IgD-negative memory B cell (primary cell): ENCODE measurements at regions not wholly inside any gene's neighbourhood (a gene's known extent, or its start where the extent isn't known, plus 50 kb on each side); places are given as distances from the start of the nearest gene placed in this dataset.

Experiments
- H3K27ac Mint-ChIP-seq, 3 donors: one replicate each; pipeline ENCODE4 v1.8.0; 2020 to 2022; ENCODE audit warnings: mild to moderate bottlenecking in 3 of 3, mixed read lengths in 3 of 3, moderate library complexity in 1 of 3
- H3K27me3 Mint-ChIP-seq: one replicate; pipeline ENCODE4 v1.8.0; 2021; ENCODE audit warnings: mixed read lengths
- H3K36me3 Mint-ChIP-seq: one replicate; pipeline ENCODE4 v1.8.0; 2020; ENCODE audit warnings: mild to moderate bottlenecking, mixed read lengths
- H3K4me1 Mint-ChIP-seq, 3 donors: one replicate each; pipeline ENCODE4 v1.8.0; 2020 to 2022; ENCODE audit warnings: mixed read lengths in 3 of 3, mild to moderate bottlenecking in 1 of 3
- H3K4me3 Mint-ChIP-seq, 4 donors: one replicate each; pipeline ENCODE4 v1.8.0; 2020 to 2022; ENCODE audit warnings: mild to moderate bottlenecking in 4 of 4, mixed read lengths in 4 of 4, moderate library complexity in 3 of 4
- H3K9me3 Mint-ChIP-seq, 3 donors: one replicate each; pipeline ENCODE4 v1.8.0; 2020 to 2021; ENCODE audit warnings: mixed read lengths in 3 of 3, mild to moderate bottlenecking in 1 of 3

- Mint-ChIP-seq H3K4me3 (no peak overlapping the region), H3K27ac (no peak overlapping the region), H3K4me1 (no peaks in the 10 kb centered on the region), H3K36me3 (no peaks in the 10 kb centered on the region), H3K9me3 (no peaks in the 10 kb centered on the region), H3K27me3 (no peaks in the 10 kb centered on the region)
These were observed 677.3 kb upstream of the FTMT start for GRCh38 chr5:121174351-121174750.

- H3K36me3 Mint-ChIP-seq = no peaks in the 10 kb centered on the region
- H3K27ac Mint-ChIP-seq = no peak overlapping the region
- no peaks in the 10 kb centered on the region for H3K27me3 Mint-ChIP-seq
- no peak overlapping the region for H3K4me3 Mint-ChIP-seq
- H3K4me1 Mint-ChIP-seq = no peaks in the 10 kb centered on the region
- no peaks in the 10 kb centered on the region for H3K9me3 Mint-ChIP-seq
These were observed 675.7 kb upstream of the FTMT start for GRCh38 chr5:121175986-121176385.

- H3K4me1 Mint-ChIP-seq = no peaks in the 10 kb centered on the region
- H3K9me3 Mint-ChIP-seq = no peaks in the 10 kb centered on the region
- no peak overlapping the region for H3K4me3 Mint-ChIP-seq
- no peak overlapping the region for H3K27ac Mint-ChIP-seq
- no peaks in the 10 kb centered on the region for H3K36me3 Mint-ChIP-seq
- no peaks in the 10 kb centered on the region for H3K27me3 Mint-ChIP-seq
These were observed 668.7 kb upstream of the FTMT start for GRCh38 chr5:121182788-121183490.

- H3K9me3 Mint-ChIP-seq = peaks cover 2 to 3% (median 2%) of the 10 kb centered on the region in 3 donors
- H3K27ac Mint-ChIP-seq = no peak overlapping the region
- peaks cover 2% of the 10 kb centered on the region for H3K36me3 Mint-ChIP-seq
- H3K4me3 Mint-ChIP-seq = no peak overlapping the region
- no peaks in the 10 kb centered on the region for H3K27me3 Mint-ChIP-seq
- H3K4me1 Mint-ChIP-seq = no peaks in the 10 kb centered on the region
These were observed 662.8 kb upstream of the FTMT start for GRCh38 chr5:121188849-121189248.

- Mint-ChIP-seq H3K4me1 (no peaks in the 10 kb centered on the region), H3K9me3 (peaks cover 2 to 3% (median 2%) of the 10 kb centered on the region in 3 donors), H3K36me3 (peaks cover 2% of the 10 kb centered on the region), H3K27me3 (no peaks in the 10 kb centered on the region), H3K27ac (no peak overlapping the region), H3K4me3 (no peak overlapping the region)
These were observed 662.1 kb upstream of the FTMT start for GRCh38 chr5:121189342-121190305.

GRCh38 chr5:121199216-121199999 is 652.3 kb upstream of the FTMT start:
- no peaks in the 10 kb centered on the region for H3K4me1 Mint-ChIP-seq
- peak overlapping the region in 1 of 3 donors; percentile 80 for H3K27ac Mint-ChIP-seq
- peaks cover 0 to 5% (median 4%) of the 10 kb centered on the region in 3 donors for H3K9me3 Mint-ChIP-seq
- H3K27me3 Mint-ChIP-seq = no peaks in the 10 kb centered on the region
- no peaks in the 10 kb centered on the region for H3K36me3 Mint-ChIP-seq
- no peak overlapping the region for H3K4me3 Mint-ChIP-seq

- Mint-ChIP-seq H3K36me3 (no peaks in the 10 kb centered on the region), H3K4me1 (no peaks in the 10 kb centered on the region), H3K4me3 (no peak overlapping the region), H3K27ac (no peak overlapping the region), H3K9me3 (peaks cover 0 to 12% (median 2%) of the 10 kb centered on the region in 3 donors), H3K27me3 (no peaks in the 10 kb centered on the region)
These were observed 633.6 kb upstream of the FTMT start for GRCh38 chr5:121218086-121218485.

- Mint-ChIP-seq H3K9me3 (peaks cover 3 to 17% (median 3%) of the 10 kb centered on the region in 3 donors), H3K4me3 (no peak overlapping the region), H3K4me1 (no peaks in the 10 kb centered on the region), H3K27me3 (no peaks in the 10 kb centered on the region), H3K36me3 (no peaks in the 10 kb centered on the region), H3K27ac (no peak overlapping the region)
These were observed 630.2 kb upstream of the FTMT start for GRCh38 chr5:121221483-121221882.

GRCh38 chr5:121226765-121227164 is 624.9 kb upstream of the FTMT start:
- no peak overlapping the region for H3K4me3 Mint-ChIP-seq
- H3K27ac Mint-ChIP-seq = no peak overlapping the region
- no peaks in the 10 kb centered on the region for H3K36me3 Mint-ChIP-seq
- no peaks in the 10 kb centered on the region for H3K27me3 Mint-ChIP-seq
- peaks cover 3 to 16% (median 8%) of the 10 kb centered on the region in 3 donors for H3K9me3 Mint-ChIP-seq
- H3K4me1 Mint-ChIP-seq = no peaks in the 10 kb centered on the region

- Mint-ChIP-seq H3K27me3 (no peaks in the 10 kb centered on the region), H3K36me3 (peaks cover 1% of the 10 kb centered on the region), H3K4me3 (no peak overlapping the region), H3K4me1 (no peaks in the 10 kb centered on the region), H3K9me3 (peaks cover 0 to 2% (median 2%) of the 10 kb centered on the region in 3 donors), H3K27ac (no peak overlapping the region)
These were observed 611.7 kb upstream of the FTMT start for GRCh38 chr5:121239951-121240350.

- Mint-ChIP-seq H3K4me3 (no peak overlapping the region), H3K27ac (no peak overlapping the region), H3K9me3 (peaks cover 0 to 15% (median 1%) of the 10 kb centered on the region in 3 donors), H3K4me1 (no peaks in the 10 kb centered on the region), H3K27me3 (no peaks in the 10 kb centered on the region), H3K36me3 (no peaks in the 10 kb centered on the region)
These were observed 604.7 kb upstream of the FTMT start for GRCh38 chr5:121246971-121247370.

GRCh38 chr5:121251954-121252353 is 599.7 kb upstream of the FTMT start:
- peaks cover 0 to 19% (median 7%) of the 10 kb centered on the region in 3 donors for H3K9me3 Mint-ChIP-seq
- H3K4me1 Mint-ChIP-seq = no peaks in the 10 kb centered on the region
- no peaks in the 10 kb centered on the region for H3K36me3 Mint-ChIP-seq
- H3K27me3 Mint-ChIP-seq = no peaks in the 10 kb centered on the region
- no peak overlapping the region for H3K4me3 Mint-ChIP-seq
- H3K27ac Mint-ChIP-seq = no peak overlapping the region

- H3K27ac Mint-ChIP-seq = no peak overlapping the region
- H3K4me1 Mint-ChIP-seq = no peaks in the 10 kb centered on the region
- no peak overlapping the region for H3K4me3 Mint-ChIP-seq
- H3K9me3 Mint-ChIP-seq = peaks cover 0 to 14% (median 5%) of the 10 kb centered on the region in 3 donors
- no peaks in the 10 kb centered on the region for H3K27me3 Mint-ChIP-seq
- H3K36me3 Mint-ChIP-seq = no peaks in the 10 kb centered on the region
These were observed 594.1 kb upstream of the FTMT start for GRCh38 chr5:121257621-121258020.

GRCh38 chr5:121263456-121263855 is 588.2 kb upstream of the FTMT start:
- no peaks in the 10 kb centered on the region for H3K36me3 Mint-ChIP-seq
- no peaks in the 10 kb centered on the region for H3K4me1 Mint-ChIP-seq
- H3K4me3 Mint-ChIP-seq = no peak overlapping the region
- H3K27ac Mint-ChIP-seq = no peak overlapping the region
- H3K9me3 Mint-ChIP-seq = peaks cover 2 to 13% (median 3%) of the 10 kb centered on the region in 3 donors
- no peaks in the 10 kb centered on the region for H3K27me3 Mint-ChIP-seq

GRCh38 chr5:121264605-121265004 is 587.1 kb upstream of the FTMT start:
- H3K27me3 Mint-ChIP-seq = no peaks in the 10 kb centered on the region
- no peak overlapping the region for H3K27ac Mint-ChIP-seq
- no peak overlapping the region for H3K4me3 Mint-ChIP-seq
- no peaks in the 10 kb centered on the region for H3K36me3 Mint-ChIP-seq
- no peaks in the 10 kb centered on the region for H3K4me1 Mint-ChIP-seq
- peaks cover 2 to 12% (median 3%) of the 10 kb centered on the region in 3 donors for H3K9me3 Mint-ChIP-seq
